ENCODE measurements at regions not wholly inside any gene's neighbourhood (a gene's known extent, or its start where the extent isn't known, plus 50 kb on each side); places are given as distances from the start of the nearest gene placed in this dataset.

- DNase-seq (ENCODE audit: low read depth, low spot score) = no peak
- ChIA-PET POLR2A (no interaction called here), CTCF (interaction anchor here (0.7 kb wide), 1 partner anchor 24 kb away, joined by 3 read pairs; no protein-coding TSS in a partner anchor)
- TF ChIP-seq, protein P1, sequence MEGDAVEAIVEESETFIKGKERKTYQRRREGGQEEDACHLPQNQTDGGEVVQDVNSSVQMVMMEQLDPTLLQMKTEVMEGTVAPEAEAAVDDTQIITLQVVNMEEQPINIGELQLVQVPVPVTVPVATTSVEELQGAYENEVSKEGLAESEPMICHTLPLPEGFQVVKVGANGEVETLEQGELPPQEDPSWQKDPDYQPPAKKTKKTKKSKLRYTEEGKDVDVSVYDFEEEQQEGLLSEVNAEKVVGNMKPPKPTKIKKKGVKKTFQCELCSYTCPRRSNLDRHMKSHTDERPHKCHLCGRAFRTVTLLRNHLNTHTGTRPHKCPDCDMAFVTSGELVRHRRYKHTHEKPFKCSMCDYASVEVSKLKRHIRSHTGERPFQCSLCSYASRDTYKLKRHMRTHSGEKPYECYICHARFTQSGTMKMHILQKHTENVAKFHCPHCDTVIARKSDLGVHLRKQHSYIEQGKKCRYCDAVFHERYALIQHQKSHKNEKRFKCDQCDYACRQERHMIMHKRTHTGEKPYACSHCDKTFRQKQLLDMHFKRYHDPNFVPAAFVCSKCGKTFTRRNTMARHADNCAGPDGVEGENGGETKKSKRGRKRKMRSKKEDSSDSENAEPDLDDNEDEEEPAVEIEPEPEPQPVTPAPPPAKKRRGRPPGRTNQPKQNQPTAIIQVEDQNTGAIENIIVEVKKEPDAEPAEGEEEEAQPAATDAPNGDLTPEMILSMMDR (IDR thresholded peaks at IDR 0.05; ENCODE audit: insufficient read depth, low read length, missing control alignments) = no peak
- no peak overlapping the region for H3K4me3 ChIP-seq (ENCODE audit: low read depth, low read length)
Measured at GRCh38 chr3:159520638-159521037, 468.0 kb upstream of the IL12A start.

- H3K4me3 ChIP-seq (ENCODE audit: low read depth, low read length) = no peak overlapping the region
- ChIA-PET POLR2A (no interaction called here), CTCF (no interaction called here)
- DNase-seq (ENCODE audit: low read depth, low spot score) = no peak
- TF ChIP-seq, protein P1 (IDR thresholded peaks at IDR 0.05; ENCODE audit: insufficient read depth, low read length, missing control alignments) = no peak
Measured at GRCh38 chr3:159522276-159522675, 466.4 kb upstream of the IL12A start.

DNA sequence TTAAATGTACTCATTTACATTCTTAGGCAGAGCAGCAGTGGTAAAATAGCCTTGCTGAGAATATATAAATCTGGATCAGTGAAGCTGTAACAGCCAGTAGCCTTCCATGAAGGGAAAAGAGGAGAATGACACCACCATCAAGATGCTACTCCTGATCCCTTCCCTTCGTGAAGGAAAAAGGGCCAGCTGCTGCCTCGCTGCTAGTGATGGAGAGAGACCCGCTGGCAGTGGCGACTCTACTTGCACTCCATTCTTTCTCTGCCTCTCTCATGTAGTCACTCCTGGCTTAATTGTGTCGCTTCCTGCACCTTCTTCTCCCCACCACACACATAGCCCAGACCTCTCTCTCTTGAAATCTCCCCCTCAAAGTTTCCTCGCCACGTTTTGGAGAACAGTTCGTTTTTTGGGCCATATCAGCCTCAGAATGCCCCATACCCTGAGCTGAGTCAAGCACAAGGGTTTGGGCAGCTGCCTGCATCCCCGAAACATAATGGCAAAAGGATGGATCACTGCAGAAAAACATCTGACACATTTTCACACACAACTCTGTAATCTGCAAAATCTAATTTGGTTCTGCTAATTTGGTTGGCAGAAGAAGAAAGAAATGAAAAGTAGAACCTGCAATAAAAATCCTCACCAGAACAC lies 460.3 kb upstream of the IL12A start:
- ChIA-PET CTCF (interaction anchor here (1.0 kb wide), 1 partner anchor 277 kb away, joined by 3 read pairs; no protein-coding TSS in a partner anchor), POLR2A (no interaction called here)
- no peak overlapping the region for H3K4me3 ChIP-seq (ENCODE audit: low read depth, low read length)
- TF ChIP-seq, protein P1 (IDR thresholded peaks at IDR 0.05; ENCODE audit: insufficient read depth, low read length, missing control alignments) = no peak
- DNase-seq (ENCODE audit: low read depth, low spot score) = no peak

- H3K4me3 ChIP-seq (ENCODE audit: low read depth, low read length) = no peak overlapping the region
- TF ChIP-seq, protein P1 (IDR thresholded peaks at IDR 0.05; ENCODE audit: insufficient read depth, low read length, missing control alignments) = no peak
- CTCF ChIA-PET = no interaction called here
- DNase-seq (ENCODE audit: low read depth, low spot score) = no peak
- POLR2A ChIA-PET = no interaction called here
Measured at GRCh38 chr3:159532577-159532976, 456.1 kb upstream of the IL12A start.

DNA sequence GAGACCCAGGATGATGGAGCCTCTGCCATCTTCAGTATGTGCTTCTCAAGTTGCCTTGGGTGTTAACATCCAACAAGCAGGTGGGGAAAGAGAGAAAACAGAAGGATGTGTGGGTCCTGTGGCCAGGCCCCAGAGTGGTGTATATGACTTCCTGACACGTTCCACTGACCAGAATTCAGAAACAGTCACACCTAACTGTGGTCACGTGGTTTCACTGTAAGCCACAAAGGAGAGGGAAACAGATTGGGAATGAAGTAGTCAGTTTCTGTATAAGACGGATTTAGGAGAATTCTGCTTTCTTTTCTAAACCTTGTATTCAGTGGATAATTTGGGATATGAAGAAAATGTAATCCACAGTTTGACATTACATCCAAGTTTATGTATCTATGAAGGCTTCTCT lies 454.1 kb upstream of the IL12A start:
- TF ChIP-seq, protein P1 (IDR thresholded peaks at IDR 0.05; ENCODE audit: insufficient read depth, low read length, missing control alignments) = no peak
- no peak for DNase-seq (ENCODE audit: low read depth, low spot score)
- ChIA-PET CTCF (no interaction called here), POLR2A (no interaction called here)
- no peak overlapping the region for H3K4me3 ChIP-seq (ENCODE audit: low read depth, low read length)

- no peak for DNase-seq (ENCODE audit: low read depth, low spot score)
- CTCF ChIA-PET = interaction anchor here (1.5 kb wide), 1 partner anchor 271 kb away, joined by 4 read pairs; no protein-coding TSS in a partner anchor
- POLR2A ChIA-PET = no interaction called here
- TF ChIP-seq, protein P1 (IDR thresholded peaks at IDR 0.05; ENCODE audit: insufficient read depth, low read length, missing control alignments) = no peak
- no peak overlapping the region for H3K4me3 ChIP-seq (ENCODE audit: low read depth, low read length)
Measured at GRCh38 chr3:159536876-159537275, 451.8 kb upstream of the IL12A start.

Data from AG04449 (cell line).